Breast epithelium (tissue), 3 donors: ENCODE measurements at regions not wholly inside any gene's neighbourhood (a gene's known extent, or its start where the extent isn't known, plus 50 kb on each side); places are given as distances from the start of the nearest gene placed in this dataset.

Experiments
- CTCF ChIP-seq, 3 donors: fragments of 450-650 bp; IDR thresholded peaks; one replicate each; pipeline ENCODE4 v1.5.1; 2016 to 2017; ENCODE audit warnings: antibody characterized with exemption in 3 of 3, mild to moderate bottlenecking in 3 of 3, moderate library complexity in 3 of 3
- POLR2A ChIP-seq: fragments of 450-650 bp; IDR thresholded peaks from one replicate; pipeline ENCODE4 v1.6.1; 2016; ENCODE audit warnings: antibody characterized with exemption, mild to moderate bottlenecking, moderate library complexity

- TF ChIP-seq CTCF (IDR thresholded peaks at IDR 0.05) (no peak), POLR2A (no peak)
Observed at GRCh38 chr11:62068730-62069129, 55.1 kb upstream of the INCENP start.
